C4-2B (cell line): ENCODE measurements at regions not wholly inside any gene's neighbourhood (a gene's known extent, or its start where the extent isn't known, plus 50 kb on each side); places are given as distances from the start of the nearest gene placed in this dataset.

Source experiments
- H3K27ac ChIP-seq: fragments of 450-650 bp; 2 replicates; pipeline ENCODE4 v1.5.1; 2017
- CTCF ChIP-seq: fragments of 450-650 bp; conservative IDR thresholded peaks from 2 replicates; pipeline ENCODE4 v1.5.1; 2017; ENCODE audit warnings: mild to moderate bottlenecking
- ZFX ChIP-seq: fragments of 450-650 bp; IDR thresholded peaks from 2 replicates; pipeline ENCODE4 v1.6.1; 2017

GRCh38 chrX:96563646-96564045 is 121.0 kb upstream of the DIAPH2 start:
- TF ChIP-seq CTCF (no peak), ZFX (no peak)
- no peak overlapping the region for H3K27ac ChIP-seq

GRCh38 chrX:96564595-96564994 is 120.0 kb upstream of the DIAPH2 start:
- TF ChIP-seq ZFX = no peak
- TF ChIP-seq CTCF = no peak
- no peak overlapping the region for H3K27ac ChIP-seq

GRCh38 chrX:96566878-96567277 is 117.8 kb upstream of the DIAPH2 start:
- TF ChIP-seq CTCF (no peak), ZFX (no peak)
- H3K27ac ChIP-seq = no peak overlapping the region

- no peak overlapping the region for H3K27ac ChIP-seq
- TF ChIP-seq CTCF (no peak), ZFX (no peak)
Observed at GRCh38 chrX:96568071-96568470, 116.6 kb upstream of the DIAPH2 start.

GRCh38 chrX:96569034-96569433 is 115.6 kb upstream of the DIAPH2 start:
- TF ChIP-seq CTCF (no peak), ZFX (no peak)
- H3K27ac ChIP-seq = no peak overlapping the region

- no peak for TF ChIP-seq ZFX
- no peak for TF ChIP-seq CTCF
- no peak overlapping the region for H3K27ac ChIP-seq
Observed at GRCh38 chrX:96575011-96575410, 109.6 kb upstream of the DIAPH2 start.

- no peak overlapping the region for H3K27ac ChIP-seq
- TF ChIP-seq ZFX (no peak), CTCF (no peak)
Observed at GRCh38 chrX:96576368-96576767, 108.3 kb upstream of the DIAPH2 start.

DNA sequence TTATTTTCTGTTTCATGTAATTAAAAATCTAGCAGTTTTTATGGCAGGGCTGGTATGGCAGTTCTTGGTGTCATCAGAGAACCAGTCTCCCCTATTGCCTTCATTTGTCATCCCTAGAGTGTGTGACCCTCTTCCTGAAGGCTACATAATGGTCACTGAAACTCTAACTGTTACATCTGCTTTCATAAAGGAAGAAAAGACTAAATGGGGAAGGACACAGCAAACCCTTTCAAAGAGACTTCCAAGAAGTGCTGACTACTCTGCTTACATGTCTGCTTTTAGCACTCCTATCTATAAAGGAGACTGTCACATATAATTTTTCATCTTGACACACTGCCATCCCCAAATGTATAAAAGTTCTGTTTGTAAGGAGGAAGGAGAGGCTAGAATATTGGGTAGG is 105.9 kb upstream of the DIAPH2 start:
- H3K27ac ChIP-seq = no peak overlapping the region
- no peak for TF ChIP-seq ZFX
- TF ChIP-seq CTCF = no peak
